GM21447 (cell line): ENCODE measurements at regions not wholly inside any gene's neighbourhood (a gene's known extent, or its start where the extent isn't known, plus 50 kb on each side); places are given as distances from the start of the nearest gene placed in this dataset.
"Not testable (repeated sequence)": the region's sequence is repeated elsewhere in the genome, so short reads cannot be mapped to it uniquely, and the experiment has no call there.

ENCODE experiments used
- ATAC-seq: cut with Tn5 transposase; IDR thresholded peaks from one replicate; pipeline ENCODE4 v1.9.1; 2021; ENCODE audit not compliant: unreplicated experiment

DNA sequence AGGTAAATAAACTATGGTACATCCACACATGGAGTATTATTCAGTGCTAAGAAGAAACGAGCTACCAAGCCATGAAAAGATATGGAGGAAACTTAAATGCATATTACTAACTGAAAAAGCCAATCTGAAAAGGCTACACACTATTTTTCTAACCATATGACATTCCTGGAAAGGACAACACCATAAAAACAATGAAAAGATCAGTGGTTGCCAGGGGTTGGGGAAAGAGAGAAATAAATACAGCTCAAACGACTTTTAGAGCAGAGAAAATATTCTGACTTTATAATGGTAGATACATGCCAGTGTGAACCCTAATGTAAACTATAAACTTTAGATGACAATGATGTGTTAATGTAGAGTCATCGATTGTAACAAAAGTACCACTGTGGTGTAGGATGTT, 225.9 kb upstream of the BTBD3 start:
- ATAC-seq, result no peak

DNA sequence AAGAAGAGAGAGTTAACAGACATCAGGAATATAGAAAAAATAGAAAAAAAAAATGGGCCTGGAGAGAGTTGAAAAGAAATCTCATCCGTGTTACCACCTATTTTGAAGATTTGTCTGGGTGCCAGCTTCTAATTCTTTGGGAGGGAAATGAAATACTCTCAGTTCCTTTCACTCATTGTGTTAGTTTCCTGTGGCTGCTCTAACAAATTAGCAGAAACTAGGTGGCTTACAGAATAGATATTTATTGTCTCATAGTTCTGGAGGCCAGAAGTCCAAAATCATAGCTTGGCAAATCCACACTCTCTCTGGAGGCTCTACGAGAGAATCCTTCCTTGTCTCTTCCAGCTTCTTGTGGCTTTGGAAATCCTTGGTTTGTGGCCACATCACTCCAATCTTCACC, 225.1 kb upstream of the BTBD3 start:
- no peak for ATAC-seq

DNA sequence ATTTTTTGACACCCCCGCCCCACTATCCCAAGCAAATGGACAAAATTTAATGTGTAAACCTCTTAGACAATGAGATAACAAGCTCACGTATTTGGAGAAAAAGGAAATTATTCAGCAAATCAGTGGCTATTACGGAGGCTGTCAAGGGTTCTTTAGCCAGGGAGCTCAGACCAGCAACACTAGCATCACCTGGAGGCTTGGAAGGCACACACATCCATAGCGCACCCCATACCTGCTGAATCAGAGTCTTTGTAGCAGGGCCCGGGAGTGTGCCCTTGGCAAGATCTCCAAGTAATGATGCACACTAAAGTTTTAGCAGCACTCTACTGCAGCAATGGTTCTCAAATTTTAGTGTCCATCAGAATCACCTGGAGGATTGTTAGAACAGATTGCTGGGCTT, 223.2 kb upstream of the BTBD3 start:
- no peak for ATAC-seq

DNA sequence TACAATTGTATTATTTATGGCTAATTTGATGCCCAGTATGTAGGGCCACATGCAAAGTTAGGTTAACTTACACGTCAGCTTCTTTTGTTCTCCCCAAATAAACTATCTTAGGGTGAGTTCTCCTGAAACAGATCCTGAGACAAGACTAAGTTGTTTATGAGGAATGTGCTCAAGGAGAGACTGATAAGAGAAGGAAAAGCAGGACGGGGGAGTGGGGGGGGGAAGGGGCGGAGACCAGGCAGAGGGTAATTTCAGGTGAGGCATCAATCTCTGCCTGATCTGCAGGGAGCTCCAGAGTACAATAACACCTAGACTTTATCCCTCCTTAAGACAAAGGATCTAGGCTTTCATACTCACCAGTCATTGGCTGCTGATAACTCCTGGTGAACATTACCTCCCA, 220.6 kb upstream of the BTBD3 start:
- ATAC-seq, result no peak

DNA sequence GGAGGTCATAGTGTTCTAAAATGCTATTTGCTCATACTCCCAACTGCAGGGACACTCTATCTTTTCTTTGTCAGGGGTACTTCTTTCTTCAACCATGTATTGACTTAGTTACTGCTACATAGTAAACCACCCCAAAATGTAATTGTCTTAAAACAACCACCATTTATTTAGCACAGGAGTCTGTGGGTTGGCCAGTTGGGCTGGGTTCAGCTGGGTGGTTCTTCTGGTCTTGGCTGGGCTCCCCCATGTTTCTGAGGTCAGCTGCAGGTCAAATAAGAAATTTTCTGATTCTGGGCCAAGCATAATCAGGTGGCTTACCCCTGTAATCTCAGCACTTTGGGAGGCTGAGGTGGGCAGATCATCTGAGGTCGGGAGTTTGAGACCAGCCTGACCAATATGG, 220.0 kb upstream of the BTBD3 start:
- no peak for ATAC-seq

DNA sequence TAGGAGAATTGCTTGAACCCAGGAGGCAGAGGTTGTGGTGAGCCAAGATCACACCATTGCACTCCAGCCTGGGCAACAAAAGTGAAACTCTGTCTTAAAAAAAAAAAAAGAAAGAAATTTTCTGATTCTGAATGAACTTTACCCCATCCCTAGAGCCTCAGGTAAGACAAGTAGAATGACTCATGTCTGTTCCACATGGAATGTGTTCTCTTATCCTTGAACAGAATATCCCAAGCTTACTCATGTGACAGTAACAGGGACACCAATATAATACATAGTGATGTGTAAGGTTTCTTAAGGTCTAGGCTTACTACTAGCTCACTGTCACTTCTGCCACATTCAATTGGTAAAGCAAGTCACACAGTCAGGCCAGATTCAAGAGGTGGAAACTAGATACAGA, 219.6 kb upstream of the BTBD3 start:
- no peak for ATAC-seq

DNA sequence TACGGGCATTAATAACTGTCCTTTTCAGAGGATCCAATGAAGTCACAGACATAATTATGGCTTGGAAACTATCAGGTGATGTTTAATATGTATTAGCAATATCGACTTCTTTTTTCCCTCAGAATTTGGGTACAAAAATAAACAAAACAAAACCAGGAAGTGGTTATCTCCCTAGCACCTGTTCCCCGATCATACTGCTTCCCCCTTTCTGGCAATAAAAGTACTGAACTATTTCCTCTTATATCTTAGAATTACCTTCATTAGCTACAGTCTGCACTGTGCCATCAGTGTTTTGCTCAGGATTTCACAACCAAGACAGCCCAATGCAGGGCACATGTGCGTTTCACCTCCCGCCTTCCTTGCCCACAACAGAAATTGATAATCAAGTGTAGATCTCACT, 216.9 kb upstream of the BTBD3 start:
- ATAC-seq, result no peak

DNA sequence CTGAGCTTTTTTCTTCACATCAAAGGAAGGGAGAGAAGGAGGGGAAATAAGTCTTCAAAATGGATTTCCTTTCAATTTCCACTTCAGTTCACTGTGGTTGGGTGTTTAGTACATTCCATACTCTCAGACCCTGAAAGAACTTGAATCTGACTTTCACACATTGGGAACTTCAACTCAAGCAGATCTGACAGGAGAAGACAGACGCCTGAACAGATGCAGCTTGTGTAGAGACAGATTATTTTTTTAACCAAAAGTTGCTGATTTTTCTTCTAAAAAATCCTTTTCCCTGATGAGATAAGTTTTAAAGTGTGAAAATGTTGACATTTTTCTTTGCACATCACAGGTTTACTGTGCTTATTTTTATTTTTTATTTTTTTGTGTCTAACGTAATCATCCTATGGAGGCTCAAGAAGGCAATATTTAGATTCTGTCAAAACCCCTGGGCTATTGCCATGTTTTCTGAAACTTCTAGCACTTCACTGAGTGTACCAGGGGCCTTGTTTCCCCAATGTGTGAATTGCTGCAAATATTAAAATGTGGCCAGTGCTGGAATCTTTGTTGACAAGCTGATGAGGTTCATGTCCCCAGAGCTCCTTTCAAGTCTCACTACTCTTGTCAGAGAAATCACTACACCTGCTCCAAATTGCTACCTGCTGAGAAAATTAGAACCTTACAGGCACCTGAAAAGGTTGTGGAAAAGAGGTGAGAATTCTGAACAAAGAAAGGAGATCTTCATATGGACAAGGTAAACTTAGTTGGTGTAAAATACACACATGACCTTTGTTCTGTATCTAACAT, 214.8 kb upstream of the BTBD3 start:
- no peak for ATAC-seq

DNA sequence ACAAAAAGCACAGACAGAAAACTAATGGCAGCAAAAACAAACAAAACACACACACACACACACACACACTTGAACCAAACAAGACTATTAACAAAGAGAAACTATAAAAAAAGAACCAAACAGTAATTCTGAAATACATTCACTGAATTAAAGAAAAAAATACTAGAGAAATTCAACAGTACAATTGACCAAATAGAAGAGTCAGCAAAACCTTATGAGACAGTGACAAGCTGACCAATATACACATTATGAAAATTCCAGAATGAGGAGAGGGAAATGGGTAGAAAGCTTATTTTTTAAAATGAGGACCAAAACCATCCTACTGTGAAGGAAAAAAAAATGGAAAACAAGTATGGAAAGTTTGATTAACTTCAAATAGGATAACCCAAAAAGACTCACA, 212.2 kb upstream of the BTBD3 start:
- no peak for ATAC-seq

DNA sequence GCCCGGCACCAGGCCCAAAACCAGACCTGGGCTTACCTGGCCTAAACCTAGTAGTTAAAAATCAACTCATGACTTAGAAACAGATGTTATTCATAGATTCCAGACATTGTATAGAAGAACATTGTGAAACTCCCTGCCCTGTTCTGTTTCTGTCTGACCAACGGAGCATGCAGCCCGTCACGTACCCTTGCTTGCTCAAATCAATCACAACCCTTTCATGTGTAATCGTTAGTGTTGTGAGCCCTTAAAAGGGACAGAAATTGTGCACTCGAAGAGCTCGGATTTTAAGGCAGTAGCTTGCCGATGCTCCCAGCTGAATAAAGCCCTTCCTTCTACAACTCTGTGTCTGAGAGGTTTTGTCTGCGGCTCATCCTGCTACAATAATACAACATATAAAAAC, 209.5 kb upstream of the BTBD3 start:
- not testable (repeated sequence) for ATAC-seq

DNA sequence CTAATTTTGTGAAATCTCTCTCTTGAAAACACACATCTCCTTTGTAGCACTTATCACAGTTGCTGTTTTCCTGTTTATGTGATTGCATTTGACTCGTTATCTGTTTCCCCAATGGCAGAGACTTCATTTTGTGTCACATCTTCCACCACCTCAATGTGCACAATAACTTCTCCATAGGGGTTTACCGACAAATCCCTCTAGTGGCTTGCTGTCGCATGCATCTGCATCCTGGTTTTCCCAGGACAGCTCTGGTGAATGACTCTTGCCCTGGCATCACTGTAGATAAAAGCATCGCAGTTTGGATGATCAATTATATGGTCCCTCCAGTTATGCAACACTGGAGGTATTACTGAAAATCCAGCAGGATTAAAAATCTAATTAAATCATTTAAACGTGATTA, 206.5 kb upstream of the BTBD3 start:
- ATAC-seq, result no peak

DNA sequence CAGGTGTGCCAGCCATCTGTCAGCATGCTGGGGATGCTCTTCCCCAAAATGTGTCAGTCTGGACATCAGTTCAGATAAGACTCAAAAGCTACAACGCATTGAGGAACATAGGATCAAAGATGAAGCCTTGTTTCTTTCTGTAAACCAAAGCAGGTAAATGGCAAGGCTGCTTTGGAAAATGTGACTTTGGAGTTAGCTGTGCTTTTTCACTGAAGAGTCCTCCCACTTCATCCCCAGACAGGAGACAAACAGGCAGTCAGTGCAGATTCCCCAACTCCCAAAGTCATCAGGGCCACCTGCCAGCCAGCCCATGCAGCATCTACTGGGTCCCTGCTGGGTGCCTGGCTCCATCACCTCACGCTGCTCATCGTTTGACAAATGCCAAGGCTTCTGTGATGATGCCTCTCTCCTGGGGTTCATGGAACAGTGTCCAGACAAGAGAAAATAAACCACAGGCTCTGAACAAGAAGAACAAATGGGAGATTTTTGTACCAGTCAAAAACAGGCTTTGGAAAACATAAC, 205.0 kb upstream of the BTBD3 start:
- no peak for ATAC-seq

DNA sequence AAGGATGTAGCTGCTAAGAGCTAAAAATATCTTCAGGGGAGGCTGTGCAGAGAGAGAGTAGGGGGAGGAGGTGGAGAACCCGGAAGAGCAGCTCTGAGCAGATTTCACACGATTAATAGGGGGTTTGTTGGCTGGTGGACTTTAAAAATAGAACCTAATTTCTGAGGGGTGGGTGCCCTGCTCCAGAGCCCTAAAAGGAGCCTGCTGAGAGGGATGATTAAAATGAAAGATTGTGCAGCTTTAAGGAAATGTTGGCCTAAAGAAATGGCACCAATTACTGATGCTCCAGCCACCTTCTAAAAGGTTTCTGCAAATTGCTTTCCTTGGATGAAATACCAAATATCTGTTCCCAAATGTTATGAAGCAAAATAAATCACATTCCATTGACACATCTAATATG, 202.8 kb upstream of the BTBD3 start:
- ATAC-seq, result no peak

DNA sequence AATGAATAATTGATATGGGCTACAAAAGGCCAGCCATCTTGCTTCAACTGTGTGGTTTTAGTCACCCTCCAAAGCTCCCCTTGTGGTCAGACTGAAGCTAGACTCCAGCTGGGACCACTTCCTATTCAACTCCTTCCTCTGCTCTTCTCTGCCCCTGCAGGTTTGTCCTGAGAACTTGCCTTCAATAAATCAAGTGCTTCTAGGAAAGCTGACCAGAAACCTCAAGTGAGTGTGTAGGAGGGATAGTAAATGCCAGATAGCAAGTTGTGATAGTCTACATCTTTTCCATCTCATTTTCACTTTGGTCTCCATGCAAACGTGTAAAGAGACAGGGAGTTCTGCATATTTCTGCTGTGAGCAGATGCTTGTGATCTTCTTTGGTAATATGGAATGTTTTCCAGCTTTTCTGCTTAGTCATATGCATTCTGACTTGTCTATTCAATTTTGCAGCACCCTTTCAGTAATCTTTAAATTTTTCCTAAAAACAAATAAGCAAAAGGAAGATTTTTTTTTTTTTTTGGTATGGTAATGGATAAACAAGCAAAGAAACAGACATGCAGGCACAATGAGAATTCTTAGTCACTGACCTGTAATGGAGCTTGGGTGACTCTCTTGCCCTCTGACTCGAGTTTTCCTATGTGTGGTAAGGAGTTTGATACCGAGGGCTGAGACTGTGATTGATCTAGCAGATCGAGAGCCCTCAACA, 201.3 kb upstream of the BTBD3 start:
- ATAC-seq, result no peak

DNA sequence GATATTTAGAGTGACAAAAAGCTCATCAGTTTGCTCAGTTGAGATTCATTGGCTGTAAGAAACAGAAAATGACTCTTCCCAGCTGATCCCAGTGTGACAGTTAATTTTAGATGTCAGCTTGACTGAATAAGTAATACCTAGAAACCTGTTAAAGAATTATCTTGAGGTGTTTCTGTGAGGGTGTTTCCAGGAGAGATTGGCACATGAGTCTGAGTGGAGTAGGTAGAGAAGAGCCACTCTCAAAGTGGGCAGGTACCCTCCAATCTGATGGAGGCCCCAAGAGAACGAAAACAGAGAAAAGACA, 200.8 kb upstream of the BTBD3 start:
- ATAC-seq, result no peak

DNA sequence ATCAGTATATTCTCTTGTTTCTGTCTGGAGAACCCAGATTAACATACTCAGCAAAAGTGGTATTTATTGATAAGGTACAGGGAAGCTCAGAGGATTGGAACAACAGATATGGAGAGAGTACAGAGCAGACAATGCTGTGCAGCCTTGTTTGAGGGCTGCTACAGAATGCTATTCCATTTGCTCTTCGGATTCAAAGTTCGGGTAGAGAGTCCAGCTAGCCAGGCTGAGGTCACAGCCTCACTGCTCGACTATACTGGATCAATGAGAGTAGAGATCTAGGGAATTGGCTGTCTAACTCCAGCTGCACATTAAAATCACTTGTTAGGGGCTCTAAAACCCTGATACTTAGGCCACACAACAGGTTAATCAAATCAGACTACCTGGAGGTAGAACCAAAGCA, 200.1 kb upstream of the BTBD3 start:
- no peak for ATAC-seq

DNA sequence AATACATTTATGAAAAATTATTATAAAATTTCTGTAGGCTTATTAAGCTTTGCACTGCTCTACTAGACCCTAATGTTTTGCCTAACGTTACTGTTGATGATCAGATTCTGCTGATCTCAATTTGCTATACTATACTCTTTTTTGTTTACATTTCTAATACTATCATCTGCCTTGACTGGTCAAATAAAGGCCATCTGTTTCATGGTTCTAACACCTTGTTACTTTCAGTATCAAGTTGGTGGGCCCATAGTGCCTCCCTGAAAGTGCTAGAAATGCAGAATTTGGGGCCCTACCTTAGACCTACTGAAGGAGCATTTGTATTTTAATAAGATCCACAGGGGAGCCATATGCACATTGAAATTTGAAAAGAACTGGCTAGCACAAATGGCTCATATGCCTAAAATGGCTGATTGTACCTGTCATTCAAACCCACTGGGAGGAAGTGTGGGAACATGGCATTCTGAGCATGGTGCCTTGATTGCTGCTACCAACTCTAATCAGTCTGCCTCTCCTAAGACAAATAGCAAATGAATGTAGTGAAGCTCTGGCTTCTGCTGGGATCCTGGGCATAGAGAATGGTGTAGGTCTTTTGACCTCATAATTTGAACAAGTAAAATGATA, 199.1 kb upstream of the BTBD3 start:
- no peak for ATAC-seq

DNA sequence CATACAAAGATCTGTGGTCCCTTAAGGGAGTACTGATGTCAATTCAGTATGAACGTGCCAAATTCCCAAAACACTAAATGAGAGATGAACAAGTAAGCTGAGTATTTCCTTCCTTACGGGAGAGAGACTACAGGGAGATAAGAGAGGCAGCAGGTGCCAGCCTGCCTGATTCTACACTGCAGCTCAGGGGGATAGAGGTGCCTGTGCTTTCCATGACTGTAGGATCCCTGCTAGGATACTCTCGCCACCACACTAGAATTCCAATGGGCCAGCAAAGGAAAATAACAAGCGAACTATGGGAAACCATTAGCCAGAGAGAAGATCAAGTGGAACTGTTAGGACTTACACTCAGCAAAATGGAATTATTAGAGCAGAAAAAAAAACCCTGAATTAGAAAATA, 198.5 kb upstream of the BTBD3 start:
- ATAC-seq, result no peak

DNA sequence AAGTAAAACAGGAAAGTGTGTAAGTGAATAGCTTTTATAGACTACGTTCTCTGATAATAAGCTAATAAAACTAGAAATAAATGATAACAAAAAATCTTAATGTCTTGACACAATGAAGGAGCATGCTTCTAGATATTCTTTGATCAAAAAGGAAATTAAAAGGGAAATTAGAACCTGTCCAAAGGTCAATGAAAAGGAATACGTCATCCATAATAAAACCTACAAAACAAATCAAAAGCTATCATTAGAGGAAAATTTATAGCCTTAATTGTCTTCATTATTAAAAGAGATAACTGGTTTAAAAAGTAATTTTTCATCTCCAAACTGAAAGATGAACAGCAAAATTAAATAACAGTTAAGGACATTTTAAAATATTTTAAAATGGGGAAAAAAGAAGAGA, 196.3 kb upstream of the BTBD3 start:
- ATAC-seq, result no peak

DNA sequence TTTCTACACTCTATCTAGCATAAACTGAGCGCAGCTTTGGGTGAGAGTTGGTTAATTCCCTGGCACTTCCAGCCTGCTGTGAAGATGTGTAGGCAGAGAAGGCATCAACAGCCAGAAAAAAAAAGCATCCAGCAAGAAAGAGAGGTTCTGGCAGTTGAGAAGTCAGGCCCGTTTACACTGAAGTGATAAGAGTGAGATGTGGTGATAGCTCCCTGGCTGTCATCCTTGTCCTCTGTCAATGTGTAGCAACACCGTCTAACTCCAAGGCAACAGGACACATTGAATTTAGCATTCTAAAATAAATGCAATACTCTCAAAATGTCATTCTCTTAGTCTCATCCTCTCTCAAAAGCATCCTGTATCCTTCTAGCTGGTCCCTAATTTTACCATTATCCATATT, 193.6 kb upstream of the BTBD3 start:
- no peak for ATAC-seq

DNA sequence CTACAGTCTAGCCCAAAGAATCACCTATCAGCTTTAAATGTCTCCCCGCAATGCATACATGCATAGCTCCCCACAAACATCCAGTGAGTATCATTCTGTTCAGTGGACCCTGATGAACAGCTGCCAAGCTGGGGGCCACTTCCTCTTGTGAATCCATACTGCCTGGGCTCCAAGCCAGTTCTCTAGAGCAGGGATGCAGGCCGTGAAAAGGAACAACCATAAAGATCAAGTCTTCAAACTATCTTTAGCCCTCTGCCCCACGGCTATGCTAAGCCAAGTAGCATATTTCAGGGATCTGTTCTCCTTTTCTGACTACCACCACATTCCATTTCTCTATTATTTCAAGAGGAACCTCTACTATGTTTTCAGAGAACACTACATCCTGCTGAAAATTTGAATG, 191.7 kb upstream of the BTBD3 start:
- ATAC-seq, result no peak

DNA sequence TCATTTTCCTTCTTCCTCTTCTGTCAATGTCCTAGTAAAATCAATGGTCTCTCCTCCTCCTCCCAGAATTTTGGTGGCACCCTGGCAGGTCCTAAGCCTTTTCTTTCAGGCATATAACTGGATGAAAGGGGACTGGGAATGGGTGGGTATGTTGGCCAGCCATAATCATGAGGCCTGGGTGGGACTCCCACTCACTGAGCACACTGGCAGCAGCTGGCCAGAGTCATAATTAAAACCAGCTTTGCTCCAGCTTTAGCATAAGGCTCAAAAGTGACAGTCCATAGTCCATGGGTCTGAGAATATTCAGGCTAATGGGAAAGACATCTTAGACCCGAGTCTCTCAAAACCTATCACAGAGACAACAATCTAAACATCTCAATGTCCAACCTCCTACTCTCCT, 190.0 kb upstream of the BTBD3 start:
- ATAC-seq, result no peak
